Posterior cingulate gyrus (tissue), 11 donors: ENCODE measurements at regions not wholly inside any gene's neighbourhood (a gene's known extent, or its start where the extent isn't known, plus 50 kb on each side); places are given as distances from the start of the nearest gene placed in this dataset.
"Not testable (repeated sequence)": the region's sequence is repeated elsewhere in the genome, so short reads cannot be mapped to it uniquely, and the experiment has no call there.

ENCODE experiments used
- DNase-seq, 10 donors: peaks; one replicate each; pipeline versions ENCODE4 v3.0.0 to v3.0.0-alpha.2; 2020 to 2021; ENCODE audit warnings: mixed read lengths in 3 of 10
- intact Hi-C: fragments of 100-400 bp; cut with DNase I; formaldehyde crosslinking; loops from one replicate; pipeline ENCODE4 v1.15.1; 2023

DNA sequence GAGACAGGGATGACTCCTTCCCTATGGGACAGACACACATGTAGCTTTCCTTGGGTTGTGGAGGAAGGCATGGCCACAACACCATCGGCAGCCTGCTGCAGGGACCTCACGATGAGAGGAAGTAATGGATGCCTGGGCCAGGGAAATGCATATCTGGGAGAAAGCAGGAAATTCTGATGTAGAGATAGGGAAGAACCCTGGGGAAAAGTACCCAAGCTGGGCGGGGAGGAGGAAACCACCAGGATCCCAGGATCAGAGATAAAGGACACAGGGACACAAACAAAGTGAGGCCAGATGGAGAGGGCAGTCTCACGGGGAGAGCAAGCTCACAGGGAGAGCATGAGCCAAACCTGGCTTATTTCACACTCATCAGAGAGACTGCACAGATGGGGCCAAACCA, 294.7 kb upstream of the TEKT4 start:
- intact Hi-C loops, DNase-seq: not testable (repeated sequence)

DNA sequence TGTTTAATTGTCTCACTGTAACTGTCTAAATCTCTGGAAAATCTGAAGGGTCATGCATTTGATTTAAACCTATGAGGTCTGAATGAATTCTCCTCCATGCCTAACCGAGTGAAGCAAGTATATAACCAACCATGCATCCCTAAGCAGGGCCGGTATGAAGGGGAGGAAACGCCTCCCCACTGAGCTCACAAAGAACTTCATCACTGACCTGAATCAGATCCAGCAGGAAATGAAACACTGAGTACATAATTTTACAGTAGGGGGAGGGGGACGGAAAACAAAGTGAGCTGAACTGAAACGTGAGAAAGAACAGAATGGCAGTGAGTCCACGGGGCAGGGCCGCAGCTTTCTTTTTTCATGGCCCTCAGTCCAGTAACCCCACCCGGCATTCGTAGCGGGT, 294.1 kb upstream of the TEKT4 start:
- DNase-seq, intact Hi-C loops: not testable (repeated sequence)

DNA sequence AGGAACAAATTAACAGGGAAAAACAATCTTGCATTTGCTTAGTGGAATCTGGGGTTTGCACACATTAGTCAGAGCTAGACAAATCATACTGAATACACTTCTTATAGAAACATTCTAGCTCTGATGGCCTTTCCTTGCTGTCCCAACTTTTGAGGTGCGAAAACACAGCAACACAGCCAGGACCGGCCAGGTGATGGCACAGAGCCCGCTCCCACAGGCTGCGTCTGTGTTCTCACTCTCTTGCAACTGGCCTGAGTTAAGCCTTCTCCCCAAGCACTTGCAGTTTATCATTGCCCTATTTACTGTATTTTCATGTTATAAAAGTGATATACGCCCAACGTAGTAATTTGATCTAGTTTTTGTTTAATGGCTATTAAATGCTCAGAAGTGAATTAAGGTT, 292.0 kb upstream of the TEKT4 start:
- DNase-seq, intact Hi-C loops: not testable (repeated sequence)

DNA sequence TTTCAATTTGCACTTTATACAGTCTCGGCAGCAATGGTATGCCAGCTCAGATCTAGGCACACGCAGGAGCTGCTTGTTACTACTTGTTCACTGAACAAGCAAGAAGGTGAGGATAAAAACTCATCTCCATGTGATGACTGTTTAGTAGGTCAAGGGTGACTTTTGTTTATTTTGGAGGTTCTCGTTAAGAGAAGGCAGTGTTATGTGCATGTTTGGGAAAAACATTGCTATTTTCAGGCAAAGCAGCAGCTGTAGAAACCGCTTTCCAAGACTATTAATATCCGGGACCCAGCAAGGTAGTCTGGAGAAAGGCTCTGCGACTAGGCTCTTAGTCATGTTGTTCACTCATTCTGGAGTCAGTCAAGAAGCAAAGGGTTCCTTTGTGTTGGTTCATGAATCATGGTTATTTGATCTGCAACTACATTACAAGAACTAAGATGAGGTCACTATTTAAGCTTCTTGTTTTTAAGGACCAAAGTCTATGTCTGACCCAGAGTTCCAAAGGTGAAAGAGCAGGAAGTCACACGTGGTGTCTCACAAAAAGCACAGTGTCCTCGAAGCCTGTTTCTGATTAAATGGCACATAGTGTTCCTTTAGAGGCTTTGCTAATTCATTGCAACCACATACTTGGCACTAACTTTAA, 288.0 kb upstream of the TEKT4 start:
- DNase-seq: not testable (repeated sequence)

DNA sequence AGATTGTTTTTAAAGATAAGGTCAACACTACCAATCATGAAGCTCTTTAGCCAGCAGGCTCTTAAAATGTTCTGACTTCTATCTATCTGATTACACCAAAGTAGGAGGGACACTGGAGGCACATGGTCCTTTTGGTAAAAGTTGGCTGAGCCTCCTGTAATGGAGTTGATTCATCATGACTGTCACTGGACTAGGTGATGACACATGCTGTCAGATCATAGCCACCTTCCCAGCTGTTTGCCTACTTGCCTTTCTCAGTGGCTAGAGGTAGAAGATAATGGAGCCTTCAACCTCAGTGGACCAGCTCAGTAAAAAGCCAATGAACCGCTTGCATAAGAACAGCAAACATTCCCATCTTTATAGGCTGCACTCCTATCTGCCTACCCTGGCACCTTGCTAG, 286.7 kb upstream of the TEKT4 start:
- DNase-seq, intact Hi-C loops: not testable (repeated sequence)

More for the DNA sequence above, 288.0 kb upstream of the TEKT4 start:
- intact Hi-C loops: not testable (repeated sequence)

DNA sequence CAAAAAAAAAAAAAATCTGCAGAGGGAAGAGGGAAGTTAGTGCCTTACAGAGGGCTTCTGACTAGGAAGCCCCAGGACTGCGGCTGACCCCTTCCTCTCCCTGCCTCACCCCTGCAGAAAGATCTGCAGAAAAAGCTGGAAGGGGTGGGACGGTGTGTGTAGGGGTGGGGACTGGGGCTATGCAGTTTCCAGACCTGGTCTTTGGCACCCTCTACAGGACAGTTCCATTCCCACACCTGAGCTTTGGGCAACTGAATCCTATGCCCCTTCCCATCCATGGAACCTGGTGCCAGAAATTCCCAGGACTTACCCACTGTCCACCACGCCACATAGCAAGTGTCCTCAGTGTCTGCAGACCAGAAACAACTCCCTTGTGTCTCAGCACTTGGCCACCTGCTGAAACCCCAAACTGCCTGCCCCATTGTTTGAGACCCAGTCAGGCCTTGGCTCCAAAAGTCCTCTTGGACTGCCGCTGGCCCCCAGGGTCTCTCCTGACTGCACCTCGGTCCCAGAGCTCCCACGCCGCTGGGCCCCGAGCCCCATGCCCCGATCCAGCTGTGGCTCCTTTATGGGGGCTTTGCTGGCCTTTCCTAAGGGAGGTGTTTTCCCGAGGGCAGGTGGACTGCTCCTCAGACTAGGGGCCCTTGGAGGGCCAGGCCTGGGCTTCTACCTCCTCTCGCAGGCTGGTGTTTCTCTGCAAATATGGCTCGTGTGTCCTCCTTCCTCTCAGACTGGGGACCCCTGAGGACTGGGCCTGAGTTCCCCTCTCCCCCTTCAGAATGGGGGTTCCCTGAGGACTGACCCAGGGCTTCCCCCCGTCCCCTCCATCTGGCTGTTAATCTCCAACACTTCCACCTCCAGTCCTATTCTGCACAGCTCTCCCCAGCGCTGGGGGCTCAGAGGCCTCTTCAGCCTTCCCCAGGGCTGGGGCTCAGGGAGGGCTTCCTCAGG, 284.9 kb upstream of the TEKT4 start:
- DNase-seq: peak in 3 of 10 donors; percentile 13 to 43 (median 35)
- intact Hi-C loops: not testable (repeated sequence)

DNA sequence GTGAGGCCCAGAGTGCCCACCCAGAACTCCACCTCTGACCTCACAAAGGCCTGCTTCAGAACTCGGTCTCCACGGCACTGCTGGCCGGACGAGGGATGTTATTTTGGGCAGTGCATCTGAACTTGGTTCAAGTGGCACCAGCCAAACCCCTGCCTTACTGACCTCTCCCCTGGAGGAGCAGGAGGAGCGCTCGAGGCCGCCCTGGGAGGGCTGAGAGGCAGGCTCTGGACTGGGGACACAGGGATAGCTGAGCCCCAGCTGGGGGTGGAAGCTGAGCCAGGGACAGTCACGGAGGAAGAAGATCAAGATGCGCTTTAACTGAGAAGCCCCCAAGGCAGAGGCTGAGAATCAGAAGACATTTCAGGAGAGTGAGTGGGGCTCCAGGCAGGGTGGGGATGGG, 284.2 kb upstream of the TEKT4 start:
- DNase-seq, intact Hi-C loops: not testable (repeated sequence)

DNA sequence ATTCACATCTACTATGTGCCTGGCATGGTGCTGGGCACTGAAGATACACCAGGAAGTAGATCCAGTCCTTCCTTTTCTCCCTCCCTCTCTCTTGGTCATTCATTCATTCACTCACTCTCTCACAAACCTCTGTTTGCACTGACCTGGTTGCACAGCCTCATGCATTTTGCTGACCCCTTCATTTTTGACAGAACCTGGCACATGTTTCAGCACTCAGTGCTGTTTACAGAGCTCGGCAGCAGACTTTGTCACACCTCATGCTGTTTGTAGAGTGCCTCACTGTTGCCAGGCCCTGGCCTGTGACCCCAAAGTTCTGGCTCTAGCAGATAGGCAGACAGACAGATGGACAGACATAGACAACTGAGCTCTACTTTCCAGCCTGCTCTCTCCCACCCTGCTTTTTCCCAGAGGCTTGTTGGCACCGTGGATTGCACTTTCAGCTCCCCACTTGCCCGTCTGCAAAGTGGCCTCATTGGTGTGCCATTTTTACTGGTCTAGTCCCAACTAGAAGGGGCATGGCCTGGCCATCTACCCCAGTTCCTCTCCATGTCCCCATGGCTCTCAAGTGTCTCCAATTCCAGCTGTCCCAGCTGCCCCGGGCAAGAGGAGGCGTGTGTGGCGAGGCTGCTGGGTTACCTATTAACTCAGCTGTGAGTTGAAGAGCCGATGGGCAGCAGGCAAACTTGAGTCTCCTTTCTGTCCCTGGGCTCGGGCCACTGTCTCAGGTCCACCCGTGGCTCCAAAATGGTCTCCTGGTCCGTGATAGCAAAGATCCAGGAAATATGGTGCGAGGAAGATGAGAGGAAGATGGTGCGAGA, 277.0 kb upstream of the TEKT4 start:
- intact Hi-C loops, DNase-seq: not testable (repeated sequence)

DNA sequence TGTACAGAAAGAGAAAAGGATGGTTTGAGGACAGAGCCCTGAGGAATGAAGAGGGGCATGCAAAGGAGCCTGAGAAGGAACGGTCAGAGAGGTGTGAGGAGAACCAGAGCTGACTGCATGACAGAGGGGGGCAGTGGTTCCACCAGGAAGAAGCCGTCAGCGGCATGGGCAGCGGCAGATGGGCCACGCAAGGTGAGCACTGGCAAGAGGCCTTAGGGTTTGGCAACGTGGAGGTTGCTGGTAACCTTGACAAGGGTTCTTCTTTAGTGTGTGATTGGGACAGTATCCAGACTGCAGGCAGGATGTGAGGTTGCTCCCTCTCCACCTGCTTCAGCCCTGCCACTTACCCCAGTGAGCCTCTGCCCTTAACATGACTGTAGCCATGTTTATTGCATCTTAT, 275.3 kb upstream of the TEKT4 start:
- intact Hi-C loops, DNase-seq: not testable (repeated sequence)

DNA sequence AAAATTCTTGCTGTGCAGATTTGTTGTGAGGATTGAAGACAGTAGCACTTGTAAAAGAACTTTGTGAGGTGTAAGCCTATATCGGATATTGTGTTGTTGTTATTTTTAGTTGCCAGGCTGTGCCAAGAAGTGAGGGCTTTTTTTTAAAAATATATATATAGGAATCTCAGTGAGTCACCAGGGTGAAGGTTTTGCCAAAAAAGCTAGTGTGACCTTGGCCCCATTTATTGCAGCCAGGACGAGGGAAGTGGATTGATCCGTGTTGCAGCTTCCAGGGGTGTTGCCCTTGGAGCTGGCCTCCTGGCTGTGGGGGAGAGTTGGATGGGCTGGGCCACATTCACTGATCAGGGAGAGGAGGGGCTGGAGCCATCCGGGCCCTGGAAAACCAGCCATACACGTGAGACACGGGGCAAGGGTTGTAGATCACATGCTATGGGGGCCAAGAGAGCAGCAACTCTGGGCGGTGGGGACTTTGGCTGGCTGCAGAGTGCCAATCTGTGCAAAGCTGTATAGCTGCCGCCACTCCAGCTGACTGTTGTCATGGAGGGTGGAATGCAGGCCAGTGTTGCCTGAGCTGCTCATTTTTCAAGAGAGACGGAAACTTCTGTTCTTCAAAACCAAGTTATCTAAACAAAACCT, 273.0 kb upstream of the TEKT4 start:
- intact Hi-C loops: not testable (repeated sequence)

DNA sequence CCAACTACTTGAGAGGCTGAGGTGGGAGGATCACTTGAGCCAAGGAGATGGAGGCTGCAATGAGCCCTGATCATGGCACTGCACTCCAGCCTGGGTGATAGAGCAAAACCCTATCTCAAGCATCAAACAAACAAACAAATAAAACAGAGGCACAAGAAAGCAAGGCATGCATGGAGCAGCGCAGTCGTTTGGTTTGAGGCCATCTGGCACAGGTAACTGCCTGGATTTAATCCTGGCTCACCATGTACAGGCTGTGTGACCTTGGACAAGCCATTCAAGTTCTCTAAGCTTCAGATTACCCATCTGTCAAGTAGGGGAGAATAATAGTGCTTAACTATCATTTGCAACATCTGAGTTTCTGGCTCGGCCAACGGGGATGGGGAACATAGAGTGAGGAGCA, 270.3 kb upstream of the TEKT4 start:
- DNase-seq, intact Hi-C loops: not testable (repeated sequence)

More for the DNA sequence above, 273.0 kb upstream of the TEKT4 start:
- not testable (repeated sequence) for DNase-seq

DNA sequence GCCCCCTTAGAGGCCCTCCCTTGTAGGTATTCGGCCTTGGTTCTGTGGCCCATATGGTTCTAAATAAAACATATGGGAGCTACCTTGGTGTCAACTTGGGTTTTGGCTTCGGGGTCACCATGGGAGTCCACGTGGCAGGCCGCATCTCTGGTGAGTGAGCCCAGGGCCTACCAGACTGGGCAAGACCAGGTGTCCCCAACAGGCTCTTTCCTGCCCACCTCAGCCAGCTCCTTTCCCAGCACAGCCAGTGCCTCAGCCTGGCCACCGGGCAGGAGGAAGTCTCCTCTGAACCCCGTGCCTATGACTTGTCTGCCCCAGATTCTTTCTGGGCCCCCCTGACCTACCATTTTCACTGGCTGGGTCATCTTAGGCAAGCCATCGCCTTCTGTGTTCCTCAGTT, 268.8 kb upstream of the TEKT4 start:
- no peak for DNase-seq
- intact Hi-C loops: no loop called here

DNA sequence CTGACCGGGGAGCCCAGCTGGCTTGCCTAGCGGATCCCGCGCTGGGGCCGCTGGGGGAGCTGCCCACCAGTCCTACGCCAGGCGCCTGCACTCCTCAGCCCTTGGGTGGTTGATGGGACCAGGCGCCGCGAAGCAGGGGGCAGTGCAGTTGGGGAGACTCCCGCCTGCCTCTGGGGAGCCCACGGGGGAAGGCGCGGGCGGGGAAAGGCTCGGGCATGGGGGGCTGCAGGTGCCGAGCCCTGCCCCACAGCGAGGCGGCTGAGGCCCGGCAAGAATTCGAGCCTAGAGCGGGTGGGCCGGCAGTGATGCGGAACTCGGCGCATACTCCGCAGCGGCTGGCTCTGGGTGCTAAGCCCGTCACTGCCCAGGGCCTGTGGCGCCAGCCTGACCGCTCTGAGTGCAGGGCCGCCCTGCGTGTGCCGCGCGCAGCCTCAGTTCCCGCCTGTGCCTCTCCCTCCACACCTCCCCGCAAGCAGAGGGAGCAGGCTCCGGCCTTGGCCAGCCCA, 249.1 kb upstream of the TEKT4 start:
- DNase-seq: peak in 3 of 10 donors; percentile 65 to 82 (median 73)
- intact Hi-C loops: no loop called here

DNA sequence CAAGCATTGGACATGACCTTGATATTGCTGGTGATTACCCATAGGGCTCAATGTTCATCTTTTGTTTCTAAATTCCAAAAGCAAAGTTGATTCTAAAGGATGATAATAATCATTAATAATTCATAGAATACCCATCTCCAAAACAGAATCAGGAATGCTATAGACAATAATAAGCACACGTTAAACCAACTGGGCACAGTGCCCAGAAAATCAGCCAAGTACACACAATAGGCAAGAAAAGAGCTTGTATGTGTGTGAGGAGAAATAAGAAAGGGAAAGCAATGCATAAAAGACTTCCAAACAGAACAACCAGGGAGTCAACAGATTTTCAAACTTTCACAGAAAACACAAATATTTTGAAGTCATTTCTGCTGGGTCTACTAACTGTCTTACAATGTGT, 242.3 kb upstream of the TEKT4 start:
- intact Hi-C loops, DNase-seq: not testable (repeated sequence)

DNA sequence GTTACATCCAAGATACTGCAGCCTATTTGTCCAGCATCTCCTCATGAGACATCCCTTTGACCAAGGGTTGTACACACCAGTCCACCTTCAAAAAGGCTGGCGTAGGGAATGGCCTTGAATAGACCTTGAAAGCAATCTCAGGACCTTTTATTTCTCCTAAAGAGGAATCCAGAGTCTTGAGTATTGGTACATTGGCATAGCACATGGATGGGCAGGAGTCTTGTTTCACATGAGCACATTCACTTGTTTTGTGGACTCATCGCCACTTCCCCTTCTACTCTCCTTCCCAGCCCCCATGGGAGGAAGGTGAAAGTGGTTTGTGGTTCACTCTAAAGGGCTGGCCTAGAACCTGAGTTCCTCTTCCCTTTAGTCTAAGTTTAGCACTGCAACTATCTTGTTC, 229.8 kb upstream of the TEKT4 start:
- intact Hi-C loops, DNase-seq: not testable (repeated sequence)

DNA sequence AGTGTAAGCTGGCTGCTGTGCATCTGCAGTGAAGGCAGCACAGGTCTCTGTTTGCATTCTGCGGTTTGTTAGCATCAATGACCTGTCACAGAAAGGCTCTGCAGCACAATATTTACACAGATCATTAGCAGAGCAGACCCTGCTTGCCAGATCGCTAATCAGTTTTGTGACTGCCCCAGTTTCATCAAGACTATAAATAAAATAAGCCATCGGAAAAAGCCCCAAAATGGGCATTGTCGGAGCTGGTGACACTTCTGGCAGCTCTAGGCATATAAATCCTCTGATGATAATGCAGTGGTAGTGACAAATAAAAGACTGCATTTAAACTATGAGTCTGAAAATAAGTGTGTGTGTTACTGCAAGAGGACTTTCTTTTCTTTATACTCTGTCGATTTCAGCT, 219.1 kb upstream of the TEKT4 start:
- intact Hi-C loops, DNase-seq: not testable (repeated sequence)

DNA sequence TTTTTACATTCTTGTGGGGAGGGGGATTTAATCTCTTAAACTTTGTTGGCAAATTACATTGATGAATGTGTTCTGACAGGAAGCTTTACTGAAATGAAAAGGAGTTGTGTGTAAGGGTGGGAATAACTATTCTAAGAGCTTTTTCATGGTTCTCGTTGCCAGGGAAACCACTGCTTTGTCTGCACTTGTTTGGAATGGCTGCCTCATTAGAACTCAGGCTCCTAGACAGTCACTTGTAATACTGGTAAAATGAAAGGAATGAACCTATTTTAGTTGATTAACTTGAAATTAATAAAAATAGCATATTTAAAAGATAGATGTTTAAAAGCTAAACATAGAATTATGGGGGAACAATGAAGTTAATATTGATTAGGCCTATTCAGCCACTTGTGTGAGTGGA, 201.4 kb upstream of the TEKT4 start:
- DNase-seq, intact Hi-C loops: not testable (repeated sequence)

DNA sequence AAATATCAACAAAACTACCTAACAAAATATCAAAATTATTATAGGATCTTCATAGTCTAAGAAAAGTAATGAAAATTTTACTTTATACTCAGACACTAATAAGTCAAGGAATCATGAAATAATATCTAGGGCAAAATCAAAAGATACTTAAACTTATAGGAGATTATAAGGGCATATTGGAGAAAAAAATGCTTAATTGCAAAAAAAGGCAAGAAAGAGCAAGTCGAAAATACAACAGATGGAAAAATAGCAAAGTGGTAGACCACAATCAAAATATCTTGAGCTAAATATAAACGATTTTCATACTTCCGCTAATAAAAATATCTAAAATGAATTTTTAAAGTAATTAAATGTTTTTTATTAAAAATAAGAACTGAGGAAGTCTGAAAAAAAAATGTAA, 177.0 kb upstream of the TEKT4 start:
- DNase-seq, intact Hi-C loops: not testable (repeated sequence)

DNA sequence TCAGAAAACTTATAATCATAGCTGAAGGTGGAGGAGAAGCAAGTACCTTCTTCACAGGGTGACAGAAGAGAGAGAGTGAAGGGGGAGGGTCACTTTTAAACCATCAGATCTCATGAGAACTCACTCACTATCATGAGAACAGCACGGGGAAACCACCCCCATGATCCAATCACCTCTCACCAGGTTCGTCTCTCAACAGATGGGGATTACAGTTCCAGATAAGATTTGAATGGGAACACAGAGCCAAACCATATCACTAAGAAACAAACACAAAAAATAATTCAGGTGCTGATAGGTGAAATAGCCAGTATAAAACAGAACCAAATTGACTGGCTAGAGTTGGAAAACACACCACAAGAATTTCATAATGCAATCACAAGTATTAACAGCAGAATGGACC, 162.2 kb upstream of the TEKT4 start:
- DNase-seq, intact Hi-C loops: not testable (repeated sequence)

DNA sequence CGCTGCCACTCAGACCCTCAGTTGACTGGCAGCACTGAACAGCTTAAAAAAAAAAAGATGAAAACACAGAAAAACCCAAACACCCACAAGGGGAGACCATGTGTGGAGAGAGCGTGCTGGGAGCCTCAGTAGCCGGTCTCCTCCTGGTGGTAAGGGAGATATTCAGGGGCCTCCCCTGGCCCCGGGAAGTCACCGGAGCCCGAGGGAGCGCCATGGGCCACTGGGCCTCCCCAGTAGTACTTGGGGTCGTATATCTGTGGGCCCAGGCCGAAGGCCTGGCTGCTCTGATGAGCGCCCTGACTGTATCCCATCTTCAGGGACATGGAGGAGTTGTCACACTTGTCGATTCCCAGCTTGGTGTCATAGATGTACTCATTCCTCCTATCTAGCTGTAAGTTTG, 145.7 kb upstream of the TEKT4 start:
- intact Hi-C loops: no loop called here
- peak in 1 of 10 donors; percentile 37 for DNase-seq
